Keratinocyte (primary cell): ENCODE measurements at regions not wholly inside any gene's neighbourhood (a gene's known extent, or its start where the extent isn't known, plus 50 kb on each side); places are given as distances from the start of the nearest gene placed in this dataset.

Experiments
- DNase-seq: peaks from one replicate; pipeline ENCODE4 v3.0.0-alpha.2; 2011; ENCODE audit warnings: low read depth, missing footprints, low spot score
- FAIRE-seq: peaks from 2 replicates; lab custom pipeline; 2011; peaks lifted over from hg19 to GRCh38; lab: Jason Lieb, UNC
- H2AFZ ChIP-seq: 2 replicates; pipeline ENCODE4 v1.6.0; 2012; ENCODE audit warnings: low read length, control low read depth, inconsistent platforms; ENCODE audit not compliant: control insufficient read depth
- H3K27ac ChIP-seq: 2 replicates; pipeline ENCODE4 v1.5.1; 2011; ENCODE audit warnings: low read length; ENCODE audit not compliant: control insufficient read depth, insufficient read depth
- H3K27me3 ChIP-seq: 3 replicates; pipeline ENCODE4 v1.6.0; 2011; ENCODE audit warnings: low read length; ENCODE audit not compliant: control insufficient read depth, insufficient read depth; ENCODE audit errors: extremely low read depth
- H3K36me3 ChIP-seq, 2 experiments: 2 replicates in 1 of 2; 3 replicates in 1 of 2; pipeline ENCODE4 v1.5.1; 2011; ENCODE audit warnings: low read length in 2 of 2, mild to moderate bottlenecking in 1 of 2; ENCODE audit not compliant: control insufficient read depth in 2 of 2, insufficient read depth in 2 of 2; ENCODE audit errors: extremely low read depth in 1 of 2
- H3K4me1 ChIP-seq: 3 replicates; pipeline ENCODE4 v1.5.1; 2011; ENCODE audit warnings: low read length; ENCODE audit not compliant: control insufficient read depth, insufficient read depth; ENCODE audit errors: extremely low read depth
- H3K4me2 ChIP-seq: 3 replicates; pipeline ENCODE4 v1.6.0; 2011; ENCODE audit warnings: low read depth, low read length; ENCODE audit not compliant: control insufficient read depth, insufficient read depth; ENCODE audit errors: extremely low read depth
- H3K4me3 ChIP-seq, 3 experiments: fragments of 200-600 bp in 1 of 3; sonication (generic) in 1 of 3; 2 replicates in 2 of 3; 3 replicates in 1 of 3; pipeline ENCODE4 v1.5.1; 2011 to 2016; ENCODE audit warnings: low read length in 3 of 3, mild to moderate bottlenecking in 3 of 3, control low read depth in 2 of 3, inconsistent platforms in 1 of 3, low read depth in 1 of 3, mixed read lengths in 1 of 3, mixed run types in 1 of 3, moderate library complexity in 1 of 3; ENCODE audit not compliant: control insufficient read depth in 2 of 3, insufficient read depth in 2 of 3; ENCODE audit errors: extremely low read depth in 1 of 3
- H3K79me2 ChIP-seq: 2 replicates; pipeline ENCODE4 v1.6.0; 2012; ENCODE audit warnings: low read length; ENCODE audit not compliant: control insufficient read depth, insufficient read depth
- H3K9ac ChIP-seq: 3 replicates; pipeline ENCODE4 v1.6.0; 2011; ENCODE audit warnings: low read length; ENCODE audit not compliant: control insufficient read depth, insufficient read depth; ENCODE audit errors: extremely low read depth
- H3K9me1 ChIP-seq: 3 replicates; pipeline ENCODE4 v1.6.0; 2011; ENCODE audit warnings: low read length; ENCODE audit not compliant: control insufficient read depth, insufficient read depth; ENCODE audit errors: extremely low read depth
- H3K9me3 ChIP-seq: 2 replicates; pipeline ENCODE4 v1.5.1; 2012; ENCODE audit warnings: low read depth, low read length; ENCODE audit not compliant: control insufficient read depth
- H4K20me1 ChIP-seq: 3 replicates; pipeline ENCODE4 v1.6.0; 2011; ENCODE audit warnings: low read length; ENCODE audit not compliant: control insufficient read depth, insufficient read depth; ENCODE audit errors: extremely low read depth
- CTCF ChIP-seq, 3 experiments: IDR thresholded peaks in 1 of 3; conservative IDR thresholded peaks in 1 of 3; optimal IDR thresholded peaks in 1 of 3; 2 replicates in 2 of 3; 3 replicates in 1 of 3; pipeline versions ENCODE3 to v1.5.1; 2011; ENCODE audit warnings: low read length in 3 of 3, mild to moderate bottlenecking in 3 of 3, moderate library complexity in 2 of 3, control low read depth in 1 of 3, inconsistent platforms in 1 of 3; ENCODE audit not compliant: insufficient read depth in 2 of 3; ENCODE audit errors: extremely low read depth in 1 of 3
- EZH2 ChIP-seq: IDR thresholded peaks from one replicate; pipeline ENCODE4 v1.6.1; 2012; ENCODE audit warnings: inconsistent platforms, mild to moderate bottlenecking, low read length, moderate library complexity
- dilution Hi-C: fragments of 300-500 bp; cut with MboI; formaldehyde crosslinking; loops from one replicate; pipeline ENCODE4 v1.7.0; 2020; ENCODE audit warnings: low sequenced_read_pairs; ENCODE audit not compliant: extremely low pct_ligation_motif_present

- Histone ChIP-seq H2AFZ (no peak overlapping the region), H3K4me3 (no peak overlapping the region), H3K9ac (no peak overlapping the region), H4K20me1 (no peaks in the 10 kb centered on the region), H3K27ac (no peak overlapping the region), H3K36me3 (no peaks in the 10 kb centered on the region), H3K79me2 (no peaks in the 10 kb centered on the region), H3K4me2 (no peak overlapping the region), H3K4me1 (peaks cover 2% of the 10 kb centered on the region), H3K27me3 (peaks cover 8% of the 10 kb centered on the region), H3K9me1 (no peaks in the 10 kb centered on the region), H3K9me3 (no peaks in the 10 kb centered on the region)
- DNase-seq (no peak), FAIRE-seq (no peak)
- dilution Hi-C loops = no loop called here
- TF ChIP-seq CTCF (optimal IDR thresholded peaks at IDR 0.05 in 1 of 3, IDR thresholded peaks at IDR 0.05 in 1 of 3, conservative IDR thresholded peaks at IDR 0.05 in 1 of 3; ENCODE audit: extremely low read depth in 1 of 3, insufficient read depth in 2 of 3, low read length in 3 of 3) = no peak
- TF ChIP-seq EZH2 = no peak
These were observed 138.4 kb upstream of the CADM1 start for GRCh38 chr11:115642660-115643059.

GRCh38 chr11:115637599-115638241, 133.5 kb upstream of the CADM1 start:
- Histone ChIP-seq H3K4me2 (no peak overlapping the region), H3K9me3 (no peaks in the 10 kb centered on the region), H3K27me3 (peaks cover 2% of the 10 kb centered on the region), H3K4me3 (no peak overlapping the region), H3K36me3 (no peaks in the 10 kb centered on the region), H3K4me1 (peaks cover 2% of the 10 kb centered on the region), H2AFZ (no peak overlapping the region), H3K9ac (no peak overlapping the region), H4K20me1 (no peaks in the 10 kb centered on the region), H3K9me1 (no peaks in the 10 kb centered on the region), H3K27ac (no peak overlapping the region), H3K79me2 (no peaks in the 10 kb centered on the region)
- DNase-seq = no peak
- TF ChIP-seq EZH2 (no peak), CTCF (optimal IDR thresholded peaks at IDR 0.05 in 1 of 3, IDR thresholded peaks at IDR 0.05 in 1 of 3, conservative IDR thresholded peaks at IDR 0.05 in 1 of 3; ENCODE audit: extremely low read depth in 1 of 3, insufficient read depth in 2 of 3, low read length in 3 of 3) (no peak)
- FAIRE-seq = no peak
- dilution Hi-C loops = no loop called here
